Amygdala (tissue), 56 donors: ENCODE measurements at regions not wholly inside any gene's neighbourhood (a gene's known extent, or its start where the extent isn't known, plus 50 kb on each side); places are given as distances from the start of the nearest gene placed in this dataset.

Experiments used
- DNase-seq, 56 donors: peaks; one replicate each; lab custom pipeline; 2025; lab: John Stamatoyannopoulos, UW

DNA sequence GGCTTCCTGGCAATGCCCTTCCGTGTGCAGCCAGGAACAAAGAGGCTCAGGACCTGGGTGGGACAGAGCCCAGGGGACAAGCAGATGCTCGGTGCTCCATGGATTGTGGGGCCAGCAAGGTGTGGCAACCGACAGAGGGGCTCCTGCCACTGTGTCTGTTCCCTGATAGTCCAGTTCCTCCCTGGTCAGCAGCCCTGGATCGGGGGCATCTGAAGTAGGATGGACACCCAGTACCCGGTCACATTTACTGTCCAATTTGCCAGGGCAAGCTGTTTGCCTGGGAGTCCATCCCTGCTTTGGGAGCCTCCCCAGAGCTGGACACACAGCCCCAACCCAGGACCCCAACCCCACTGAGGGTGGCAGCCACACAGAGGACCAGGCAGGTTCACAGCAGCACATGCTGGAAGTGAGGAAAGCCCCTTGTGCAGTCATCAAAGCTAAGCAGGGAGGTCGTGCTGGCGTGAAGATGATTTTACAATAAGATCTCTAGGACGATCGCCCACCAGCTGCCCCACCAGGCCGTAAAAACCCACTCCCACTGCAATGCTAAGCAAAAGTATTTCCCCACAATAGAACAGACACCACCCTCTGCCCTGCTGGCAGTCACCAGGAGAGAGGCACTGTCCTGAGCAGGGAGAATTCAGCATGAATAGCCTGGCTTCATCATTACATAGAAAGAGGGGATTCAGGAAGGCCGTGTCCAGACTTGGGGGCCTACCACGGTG is 141.7 kb downstream of the NDUFA10 start:
- DNase-seq = no peak

DNA sequence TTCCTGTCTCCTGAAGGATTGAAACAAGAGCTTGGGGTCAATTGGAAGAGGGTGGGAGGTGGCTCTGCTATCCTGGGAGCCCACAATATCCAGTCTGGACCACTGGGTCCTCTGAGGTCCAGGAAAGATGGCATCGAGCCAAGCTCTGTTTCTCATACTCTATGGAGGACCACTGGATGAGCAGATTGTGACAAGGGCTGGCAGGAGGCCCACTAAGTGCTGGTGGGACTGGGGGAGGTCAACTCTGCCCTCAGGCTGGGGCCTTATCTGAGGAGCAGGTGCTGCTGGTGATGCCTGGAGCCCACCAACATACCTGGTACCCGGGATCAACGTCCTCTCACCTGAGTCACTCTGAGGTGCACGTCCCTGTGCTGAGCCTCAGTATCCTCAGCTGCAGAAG is 142.4 kb downstream of the NDUFA10 start:
- no peak for DNase-seq

DNA sequence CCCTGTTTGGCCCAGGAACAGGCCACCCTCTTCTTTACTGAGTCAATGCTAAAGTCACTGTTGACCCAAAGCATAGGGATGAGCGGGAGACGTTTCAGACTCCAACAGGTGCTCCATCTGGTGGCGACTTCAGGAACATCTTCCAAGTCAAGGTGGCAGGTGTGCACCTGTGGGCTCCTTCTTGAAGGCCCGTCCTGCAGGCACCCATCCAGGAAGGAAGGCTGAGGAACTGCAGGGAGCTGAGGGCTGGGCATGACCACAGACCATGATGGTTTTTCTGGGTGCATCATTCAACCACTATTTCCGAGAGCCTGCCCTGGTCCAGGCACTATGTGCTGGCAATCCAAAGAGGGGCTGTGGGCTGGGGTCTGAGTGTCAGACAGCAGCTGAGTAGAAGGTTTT is 142.8 kb downstream of the NDUFA10 start:
- DNase-seq = peak in 10 of 56 donors; percentile 5 to 50 (median 18)

DNA sequence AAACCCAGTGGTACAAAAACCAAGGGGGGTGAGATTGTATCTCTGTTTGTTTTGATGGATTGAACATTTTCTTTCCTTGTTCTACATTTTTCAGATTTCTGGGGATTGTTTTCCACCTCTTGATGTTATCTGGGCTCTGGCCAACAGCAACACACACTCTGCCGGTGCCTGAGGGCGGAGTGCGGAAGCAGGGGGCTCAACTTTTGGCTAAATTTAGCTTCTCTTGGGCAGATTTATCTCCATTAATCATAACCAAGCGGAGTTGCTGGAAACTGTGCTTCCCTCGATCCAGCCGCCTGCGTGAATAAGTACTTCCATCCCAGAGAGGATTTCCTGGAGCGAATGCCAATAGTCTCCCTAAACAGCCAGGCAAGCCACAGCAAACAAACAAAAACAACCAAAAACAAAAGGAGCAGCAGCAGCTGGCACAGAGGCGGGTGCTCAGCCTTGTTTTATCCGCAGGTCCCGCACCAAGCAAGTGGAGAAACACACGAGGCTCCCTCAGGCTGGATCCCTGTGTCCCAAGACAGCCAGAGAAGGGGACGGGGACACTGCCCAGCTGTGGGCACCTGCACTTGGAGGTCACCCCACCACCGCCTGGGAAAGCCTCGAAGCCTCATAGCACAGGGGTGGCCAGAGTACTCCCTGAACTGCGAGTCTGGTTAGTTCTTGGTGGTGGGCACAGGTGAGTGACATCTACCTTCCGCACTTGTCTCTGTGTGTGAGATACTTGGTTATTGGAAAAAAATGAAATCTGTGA is 143.4 kb downstream of the NDUFA10 start:
- peak in 1 of 56 donors; percentile 18 for DNase-seq

DNA sequence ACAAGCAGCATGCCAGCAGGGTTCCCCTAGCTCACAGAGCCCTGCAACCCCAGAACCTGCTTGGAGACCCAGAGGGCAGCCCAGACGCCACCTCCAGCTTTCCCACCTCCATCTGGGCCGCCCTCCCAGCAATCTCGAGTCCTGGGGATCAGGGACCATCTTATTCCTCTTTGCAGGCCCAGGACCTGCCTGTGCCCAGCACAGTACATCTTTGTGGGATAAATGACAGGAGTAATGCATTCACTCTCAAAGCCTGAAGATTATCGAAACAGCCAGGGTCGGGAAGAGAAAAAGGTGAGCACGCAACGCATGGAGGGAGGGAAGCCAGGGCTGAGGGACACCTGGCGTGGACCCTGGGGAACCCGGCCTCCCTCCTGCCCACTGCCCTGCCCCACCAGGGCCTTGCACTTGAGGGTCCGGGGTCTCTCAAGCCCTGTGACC is 144.1 kb downstream of the NDUFA10 start:
- no peak for DNase-seq

DNA sequence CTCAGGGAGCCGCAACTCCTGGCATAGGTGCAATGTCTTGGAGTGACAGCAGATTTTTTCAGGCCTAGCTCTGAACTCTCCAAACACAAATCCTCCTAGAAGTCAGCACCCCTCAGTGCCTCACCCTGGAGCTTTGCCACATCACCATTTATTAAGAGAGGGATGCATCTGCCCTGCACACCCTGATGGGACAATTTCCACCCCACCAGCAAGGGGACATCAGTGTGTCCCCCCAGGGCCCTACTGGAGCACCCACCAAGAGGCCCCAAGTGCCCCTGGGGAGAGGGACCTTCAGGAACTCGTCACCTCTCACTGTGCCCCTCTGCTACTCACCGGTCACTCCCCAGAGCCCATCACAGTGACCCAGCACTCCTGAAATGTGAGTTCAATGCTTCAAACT is 144.7 kb downstream of the NDUFA10 start:
- DNase-seq = no peak

DNA sequence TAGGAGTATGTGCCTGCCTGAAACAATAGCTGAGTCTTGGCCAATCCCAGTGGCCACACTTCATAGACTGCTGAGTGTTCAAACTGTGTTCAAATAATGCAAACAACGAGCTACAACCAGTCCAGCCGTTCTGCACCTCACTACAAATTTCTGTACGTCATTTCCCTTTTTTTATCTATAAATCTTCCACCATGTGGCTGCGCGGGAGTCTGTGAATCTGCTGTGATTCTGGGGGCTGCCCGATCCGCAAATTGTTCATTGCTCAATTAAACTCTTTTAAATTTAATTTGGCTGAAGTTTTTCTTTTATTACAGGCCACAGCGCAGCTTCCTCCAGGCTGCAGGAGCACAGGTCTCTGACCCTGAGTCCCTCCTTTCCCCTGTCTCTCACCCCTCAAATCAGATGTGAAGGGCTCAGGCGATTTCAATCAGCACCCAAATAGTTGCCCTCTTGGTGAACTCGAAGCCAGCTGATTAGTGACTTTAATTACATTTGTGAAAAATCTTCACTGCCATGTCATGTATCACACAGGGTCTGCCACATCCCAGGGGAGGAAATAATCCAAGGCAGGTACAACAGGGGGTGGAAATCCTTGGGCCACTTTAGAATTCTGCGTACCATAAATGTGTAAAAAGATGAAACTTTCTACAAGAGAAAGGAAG is 145.6 kb downstream of the NDUFA10 start:
- no peak for DNase-seq

DNA sequence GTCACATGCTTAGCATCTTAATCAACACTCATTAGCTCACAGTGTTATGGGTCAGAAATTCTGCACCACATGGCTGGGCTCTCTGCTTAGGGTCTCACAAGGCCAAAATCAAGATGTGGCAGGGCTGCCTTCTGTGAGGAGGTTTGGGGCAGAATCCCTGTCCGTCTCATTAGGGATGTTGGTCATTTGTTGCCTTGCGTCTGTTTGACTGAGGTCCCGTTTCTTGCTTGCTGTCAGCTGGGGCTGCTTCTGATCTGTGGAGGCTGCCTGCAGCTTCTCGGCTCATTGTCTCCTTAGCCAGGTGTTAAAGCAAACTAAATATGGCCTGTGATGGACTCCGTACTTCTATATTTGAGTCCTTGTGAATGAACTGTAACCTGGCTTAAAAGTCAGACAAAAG is 146.5 kb downstream of the NDUFA10 start:
- no peak for DNase-seq

DNA sequence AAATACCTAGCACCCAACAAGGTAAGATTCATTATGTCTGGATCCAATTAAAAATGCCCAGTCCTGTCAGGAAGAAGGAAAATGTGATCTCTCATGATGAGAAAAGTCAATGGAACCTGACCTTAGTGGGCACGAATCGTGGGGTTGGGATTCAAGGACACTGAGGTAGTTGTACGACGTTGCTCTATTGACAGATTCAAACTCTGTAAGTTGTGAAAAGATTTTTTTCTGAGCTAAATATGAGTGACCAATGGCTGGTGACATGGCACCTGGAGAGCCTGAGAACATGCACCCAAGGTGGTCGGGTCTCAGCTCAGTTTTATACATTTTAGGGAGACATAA is 148.2 kb downstream of the NDUFA10 start:
- no peak for DNase-seq

DNA sequence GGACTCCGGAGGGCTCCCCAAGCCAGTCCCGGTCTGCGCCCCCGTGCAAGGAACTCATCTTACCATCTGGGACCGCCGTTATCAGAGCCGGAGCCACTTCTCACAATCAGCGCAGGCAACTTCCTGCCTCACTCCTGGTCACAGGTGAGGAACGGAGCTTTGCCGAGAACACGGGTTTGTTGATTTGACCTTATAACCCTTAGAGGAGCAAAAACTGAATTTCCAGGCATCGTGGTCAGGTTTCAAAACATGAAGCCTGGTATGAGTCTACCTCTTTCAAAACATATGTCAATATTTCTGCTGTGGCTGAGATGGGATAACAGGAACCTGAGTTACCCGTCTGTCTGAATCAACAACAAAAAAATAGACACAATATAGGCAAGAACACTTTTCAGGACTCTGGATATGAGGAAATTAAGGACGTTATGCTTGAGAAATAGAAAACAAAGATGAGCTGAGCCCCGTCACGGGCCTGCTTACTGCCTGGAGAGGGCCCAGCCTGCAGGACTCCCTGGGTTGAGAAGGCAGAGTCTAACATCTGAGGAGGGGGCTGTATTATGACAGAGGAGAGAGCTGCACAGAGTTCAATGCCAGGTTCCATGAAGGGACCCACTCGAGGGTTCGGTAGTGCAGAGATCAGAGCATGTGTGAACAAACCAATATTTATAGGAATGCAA is 148.7 kb downstream of the NDUFA10 start:
- DNase-seq = no peak

DNA sequence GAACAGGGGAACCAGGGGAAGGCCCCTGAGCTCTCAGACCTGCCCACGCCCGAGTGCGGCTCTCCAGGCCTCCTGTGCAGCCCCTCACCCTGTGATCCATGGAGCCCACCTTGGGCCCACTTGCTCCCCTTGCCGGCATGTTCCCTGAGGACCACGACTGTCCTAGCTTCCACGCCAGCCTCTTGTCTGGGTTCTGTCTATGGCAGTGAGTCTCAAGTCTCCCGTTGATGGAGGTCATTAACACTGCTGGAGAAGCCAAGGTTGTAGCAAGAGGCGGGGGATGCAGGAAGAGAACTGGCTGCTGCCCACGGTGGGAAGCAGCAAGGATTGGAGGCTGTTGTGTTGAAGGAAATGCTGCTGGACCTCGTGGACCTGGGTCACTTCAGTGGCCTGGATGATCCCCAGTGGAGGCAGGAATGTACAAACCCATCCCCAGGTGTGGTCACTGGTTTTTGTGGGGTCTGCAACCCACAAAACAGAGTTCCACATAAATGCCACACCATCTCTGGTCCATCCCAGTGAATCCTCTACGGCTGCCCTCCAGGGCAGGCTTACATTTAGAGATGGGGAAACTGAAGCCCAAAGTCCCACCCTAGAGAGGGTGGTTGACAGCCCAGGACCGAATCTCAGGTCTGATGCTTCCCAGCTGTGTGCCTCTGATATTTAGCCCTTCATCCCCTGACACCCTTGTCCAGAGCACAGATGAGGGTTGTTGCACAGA is 150.3 kb downstream of the NDUFA10 start:
- DNase-seq = no peak

DNA sequence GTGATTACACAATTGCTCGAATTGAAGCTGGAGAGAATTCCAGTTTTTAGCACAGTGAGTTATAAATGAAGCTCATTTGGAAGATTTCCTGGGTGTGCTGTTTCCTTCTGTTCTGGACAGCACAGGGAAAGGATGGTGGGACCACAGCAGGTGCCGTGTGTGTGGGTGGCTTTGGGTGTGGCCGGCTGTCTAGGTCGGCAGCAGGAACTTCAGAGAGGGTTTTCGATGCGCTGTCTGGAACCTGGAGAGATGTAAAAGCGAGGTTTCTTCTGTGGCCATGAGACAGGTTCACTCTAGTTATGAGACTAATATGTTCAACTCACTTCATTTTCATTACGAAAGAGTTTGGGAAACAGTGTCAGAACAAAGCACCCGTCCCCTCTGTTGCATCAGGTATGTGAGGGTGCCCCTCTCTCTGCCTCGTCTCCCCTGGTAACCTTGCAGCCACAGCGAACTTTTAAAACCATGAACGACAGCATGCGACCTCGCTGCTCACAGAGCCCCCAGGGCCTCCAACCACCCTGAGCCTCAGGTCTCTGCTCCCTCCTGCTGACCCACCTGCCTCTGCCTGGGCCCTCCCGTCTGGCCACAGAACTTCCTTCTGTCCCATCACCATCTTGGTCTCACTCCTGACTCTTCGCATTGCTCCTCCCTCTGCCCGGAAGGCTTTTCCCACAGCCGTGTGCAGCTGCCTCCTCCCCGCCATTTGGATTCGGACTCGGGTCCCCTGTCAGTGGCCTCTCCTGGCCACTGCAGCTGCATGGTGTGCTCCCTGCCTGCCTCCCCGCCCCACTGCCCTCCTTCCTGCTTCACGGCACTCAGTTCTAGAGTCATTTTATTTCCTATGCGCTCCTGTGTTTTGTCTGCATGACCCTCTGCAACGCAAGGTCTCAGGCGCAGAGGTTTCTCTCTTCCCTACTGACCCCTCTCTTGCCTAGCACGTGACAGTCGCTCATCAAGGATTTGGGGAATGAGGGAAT is 151.2 kb downstream of the NDUFA10 start:
- DNase-seq = no peak

DNA sequence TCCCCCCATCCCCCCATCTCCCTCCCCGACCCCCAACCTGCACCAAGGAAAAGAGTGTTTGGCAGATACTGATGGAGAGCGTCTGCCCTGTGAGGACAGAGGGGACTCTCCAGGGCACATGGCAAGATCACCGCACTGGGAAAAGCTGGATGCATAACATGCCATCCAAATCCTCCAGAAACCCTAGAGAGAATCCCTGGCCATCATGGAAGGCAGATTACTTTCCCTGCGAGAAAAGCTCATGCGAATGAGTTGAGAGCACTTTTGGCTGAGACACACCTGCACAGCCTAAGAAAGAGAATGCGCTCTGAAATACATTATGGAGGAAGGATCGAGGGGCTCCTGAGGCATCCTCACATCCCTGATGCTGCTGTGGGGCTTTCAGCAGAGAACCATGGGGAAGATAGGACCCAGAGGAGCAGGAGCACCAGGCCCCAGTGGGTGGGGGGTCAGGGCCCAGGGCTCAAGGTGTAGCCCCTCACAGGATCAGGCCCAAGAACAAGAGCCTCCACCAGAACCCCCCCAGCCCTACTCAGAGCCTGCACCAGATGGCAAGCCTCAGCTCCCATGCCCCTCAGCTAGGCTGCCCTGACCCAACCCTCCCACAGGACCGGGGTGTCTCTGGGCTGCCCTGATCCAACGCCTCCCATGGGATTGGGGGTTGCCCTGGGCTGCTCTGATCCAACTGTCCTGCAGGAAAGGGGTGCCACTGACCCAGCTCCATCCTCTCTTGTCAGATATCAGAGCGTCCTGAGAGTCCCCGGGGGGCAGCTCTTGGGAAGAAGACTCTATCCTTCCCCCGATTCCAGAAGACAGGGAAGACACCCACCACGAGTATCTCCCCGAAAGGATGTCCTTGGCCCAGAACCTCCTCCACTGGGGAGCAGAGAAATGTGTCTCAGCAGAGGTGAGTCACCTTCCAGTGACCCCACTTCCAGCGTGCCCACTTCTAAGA is 153.4 kb downstream of the NDUFA10 start:
- DNase-seq = no peak

DNA sequence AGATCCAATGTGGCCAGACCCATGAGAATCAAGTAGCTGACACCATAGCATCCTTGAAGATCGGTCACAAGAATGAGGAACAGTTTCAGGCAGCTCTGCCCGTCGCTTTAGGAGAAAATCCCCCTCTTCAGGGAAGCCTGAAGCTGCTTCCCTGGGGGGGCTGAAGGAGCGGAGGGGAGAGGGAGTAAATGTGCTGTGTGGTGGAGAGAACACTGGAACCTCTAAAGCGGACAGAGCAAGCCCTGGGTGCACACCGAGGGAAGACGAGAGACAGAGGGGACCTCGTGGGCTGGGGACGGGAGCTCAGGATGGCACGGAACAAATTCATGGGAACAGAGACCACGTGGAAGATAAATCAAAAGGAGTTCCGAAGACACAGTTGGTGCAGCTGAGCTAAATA is 154.3 kb downstream of the NDUFA10 start:
- DNase-seq = no peak

DNA sequence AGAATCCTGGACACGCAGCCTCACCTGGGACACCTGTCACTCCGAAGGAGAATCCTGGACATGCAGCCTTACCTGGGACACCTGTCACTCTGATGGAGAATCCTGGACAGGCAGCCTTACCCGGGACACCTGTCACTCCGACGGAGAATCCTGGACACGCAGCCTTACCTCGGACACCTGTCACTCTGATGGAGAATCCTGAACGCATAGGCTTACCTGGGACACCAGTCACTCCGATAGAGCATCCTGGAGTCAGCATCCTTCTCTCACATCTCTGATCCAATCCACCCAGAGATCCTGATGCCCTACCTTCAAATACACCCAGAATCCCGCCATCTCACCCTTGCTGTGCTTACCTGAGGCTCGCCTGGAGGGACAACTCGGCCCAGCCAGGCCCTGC is 154.9 kb downstream of the NDUFA10 start:
- DNase-seq = no peak

DNA sequence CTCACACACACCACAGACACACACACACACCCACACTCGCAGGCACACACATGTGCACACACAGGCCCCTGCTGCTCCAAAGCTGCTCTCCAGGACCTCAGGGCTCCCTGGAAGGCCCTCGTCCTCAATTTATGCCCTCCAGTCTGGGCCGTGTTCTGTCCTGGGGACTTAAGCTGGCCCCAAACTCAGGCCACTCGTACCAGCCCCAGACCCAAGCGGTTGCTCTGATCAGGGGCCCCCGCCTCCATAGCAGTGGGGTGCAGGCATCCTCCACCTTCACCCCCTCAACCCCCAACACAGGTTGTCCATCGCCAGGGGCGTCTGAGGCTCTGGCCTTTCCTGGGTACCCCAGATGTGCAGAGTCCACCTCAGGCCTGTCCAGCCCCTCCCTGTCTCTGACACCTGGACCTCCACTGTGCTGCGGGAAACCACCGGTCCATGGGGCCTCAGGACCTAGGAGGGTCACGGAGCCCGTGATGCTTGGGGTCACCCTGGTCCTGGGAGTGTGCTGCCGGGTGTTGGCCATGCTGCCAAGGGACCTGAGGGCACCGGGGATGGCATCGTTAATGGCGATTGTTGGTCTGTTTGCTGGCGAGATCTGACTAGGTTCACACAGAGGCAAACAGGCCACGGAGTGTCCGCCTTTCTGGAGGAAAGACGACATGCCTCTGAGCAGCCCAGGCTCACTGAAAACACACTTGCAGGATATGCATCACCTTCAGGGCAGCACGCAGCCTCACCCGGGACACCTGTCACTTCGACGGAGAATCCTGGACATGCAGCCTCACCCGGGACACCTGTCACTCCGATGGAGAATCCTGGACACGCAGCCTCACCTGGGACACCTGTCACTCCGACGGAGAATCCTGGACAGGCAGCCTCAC is 155.6 kb downstream of the NDUFA10 start:
- no peak for DNase-seq

DNA sequence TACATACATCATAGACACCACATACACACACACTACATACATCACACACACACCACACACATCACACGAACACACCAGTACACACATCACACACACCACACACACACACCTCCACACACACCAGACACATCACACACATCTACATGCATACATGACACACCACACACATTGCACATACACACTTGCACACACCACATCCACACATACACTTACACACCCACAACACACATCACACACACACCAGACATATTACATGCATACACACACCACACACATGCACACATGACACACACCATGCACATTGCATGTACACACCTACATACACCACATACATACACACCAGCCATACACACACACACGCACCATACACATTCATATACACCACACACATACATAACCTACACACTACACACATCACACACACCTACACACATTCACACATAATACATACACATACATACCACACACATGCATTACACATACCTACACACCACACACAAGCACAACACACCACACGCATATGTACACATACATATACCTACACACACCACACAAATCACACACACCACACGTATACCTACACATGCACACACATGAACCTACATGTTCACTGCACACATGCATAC is 156.5 kb downstream of the NDUFA10 start:
- DNase-seq = no peak
